Activated CD8-positive, alpha-beta memory T cell treated with anti-CD3 and anti-CD28 coated beads, Interleukin-2, amount 50 U/mL, for 1 hour (primary cell): ENCODE measurements at regions not wholly inside any gene's neighbourhood (a gene's known extent, or its start where the extent isn't known, plus 50 kb on each side); places are given as distances from the start of the nearest gene placed in this dataset.

Experiments used
- DNase-seq: peaks from one replicate; pipeline ENCODE4 v3.0.0-alpha.2; 2020; ENCODE audit errors: extremely low read depth

GRCh38 chrX:39826813-39827543 is 270.8 kb downstream of the BCOR start:
- no peak for DNase-seq

GRCh38 chrX:39827951-39828350 is 269.8 kb downstream of the BCOR start:
- DNase-seq: no peak

- DNase-seq: no peak
Observed at GRCh38 chrX:39828971-39829370, 268.8 kb downstream of the BCOR start.

- no peak for DNase-seq
Observed at GRCh38 chrX:39829965-39830364, 267.8 kb downstream of the BCOR start.

- no peak for DNase-seq
Observed at GRCh38 chrX:39830414-39830813, 267.3 kb downstream of the BCOR start.

GRCh38 chrX:39832211-39832610 is 265.5 kb downstream of the BCOR start:
- no peak for DNase-seq

- DNase-seq: no peak
Observed at GRCh38 chrX:39834600-39834999, 263.2 kb downstream of the BCOR start.

- no peak for DNase-seq
Observed at GRCh38 chrX:39835241-39835640, 262.5 kb downstream of the BCOR start.

- DNase-seq: no peak
Observed at GRCh38 chrX:39835776-39836175, 262.0 kb downstream of the BCOR start.

GRCh38 chrX:39836802-39837420 is 260.8 kb downstream of the BCOR start:
- no peak for DNase-seq

- no peak for DNase-seq
Observed at GRCh38 chrX:39837688-39838087, 260.1 kb downstream of the BCOR start.

- DNase-seq: no peak
Observed at GRCh38 chrX:39839371-39839770, 258.4 kb downstream of the BCOR start.

GRCh38 chrX:39840133-39840532 is 257.6 kb downstream of the BCOR start:
- DNase-seq: no peak

GRCh38 chrX:39840581-39841093 is 257.1 kb downstream of the BCOR start:
- DNase-seq: no peak

- no peak for DNase-seq
Observed at GRCh38 chrX:39841604-39842003, 256.2 kb downstream of the BCOR start.

- no peak for DNase-seq
Observed at GRCh38 chrX:39842281-39842973, 255.3 kb downstream of the BCOR start.

- DNase-seq: no peak
Observed at GRCh38 chrX:39843318-39843717, 254.4 kb downstream of the BCOR start.

GRCh38 chrX:39845233-39845632 is 252.5 kb downstream of the BCOR start:
- DNase-seq: no peak

- DNase-seq: no peak
Observed at GRCh38 chrX:39846460-39846859, 251.3 kb downstream of the BCOR start.

- DNase-seq: no peak
Observed at GRCh38 chrX:39848243-39848642, 249.5 kb downstream of the BCOR start.

GRCh38 chrX:39848900-39849299 is 248.9 kb downstream of the BCOR start:
- no peak for DNase-seq

- no peak for DNase-seq
Observed at GRCh38 chrX:39850209-39850608, 247.5 kb downstream of the BCOR start.

GRCh38 chrX:39850630-39851152 is 247.1 kb downstream of the BCOR start:
- no peak for DNase-seq
